Fibroblast of the aortic adventitia (primary cell): ENCODE measurements at regions not wholly inside any gene's neighbourhood (a gene's known extent, or its start where the extent isn't known, plus 50 kb on each side); places are given as distances from the start of the nearest gene placed in this dataset.

Source experiments
- DNase-seq: peaks from one replicate; pipeline ENCODE4 v3.0.0-alpha.2; 2010; ENCODE audit warnings: low read depth
- H3K4me3 ChIP-seq: 2 replicates; pipeline ENCODE4 v1.5.1; 2011; ENCODE audit warnings: low read depth, mild to moderate bottlenecking, control low read depth, low read length, moderate library complexity
- CTCF ChIP-seq: IDR thresholded peaks from 2 replicates; pipeline ENCODE4 v1.5.1; 2011; ENCODE audit warnings: mild to moderate bottlenecking, low read length, control low read depth, inconsistent platforms; ENCODE audit not compliant: insufficient read depth

GRCh38 chr13:50575138-50575537 is 268.4 kb downstream of the DLEU7 start:
- no peak for DNase-seq
- no peak overlapping the region for H3K4me3 ChIP-seq
- TF ChIP-seq CTCF: no peak

- no peak for DNase-seq
- no peak overlapping the region for H3K4me3 ChIP-seq
- no peak for TF ChIP-seq CTCF
Measured at GRCh38 chr13:50576156-50576555, 267.3 kb downstream of the DLEU7 start.

- H3K4me3 ChIP-seq: no peak overlapping the region
- no peak for TF ChIP-seq CTCF
- no peak for DNase-seq
Measured at GRCh38 chr13:50577806-50578205, 265.7 kb downstream of the DLEU7 start.

- peak; percentile 91 for DNase-seq
- H3K4me3 ChIP-seq: no peak overlapping the region
- TF ChIP-seq CTCF: peak; percentile 34
Measured at GRCh38 chr13:50580684-50581305, 262.7 kb downstream of the DLEU7 start.

- no peak for DNase-seq
- H3K4me3 ChIP-seq: no peak overlapping the region
- no peak for TF ChIP-seq CTCF
Measured at GRCh38 chr13:50581586-50582196, 261.8 kb downstream of the DLEU7 start.

GRCh38 chr13:50584856-50585580 is 258.5 kb downstream of the DLEU7 start:
- no peak for TF ChIP-seq CTCF
- DNase-seq: no peak
- H3K4me3 ChIP-seq: no peak overlapping the region
